Head of caudate nucleus (tissue), 42 donors: ENCODE measurements at regions not wholly inside any gene's neighbourhood (a gene's known extent, or its start where the extent isn't known, plus 50 kb on each side); places are given as distances from the start of the nearest gene placed in this dataset.

ENCODE experiments used
- DNase-seq, 42 donors: peaks; one replicate each; pipeline versions ENCODE4 v3.0.0 to v3.0.0-alpha.2; 2020 to 2021; ENCODE audit warnings: mixed read lengths in 7 of 42
- intact Hi-C: fragments of 100-400 bp; cut with DNase I; formaldehyde crosslinking; loops from one replicate; pipeline ENCODE4 v1.15.0; 2022

- intact Hi-C loops: no loop called here
- no peak for DNase-seq
Measured at GRCh38 chr1:157893686-157894085, 52.1 kb upstream of the CD5L start.

- DNase-seq: no peak
- intact Hi-C loops: no loop called here
Measured at GRCh38 chr1:157894613-157895165, 53.1 kb upstream of the CD5L start.

GRCh38 chr1:157910270-157910669 lies 68.7 kb upstream of the CD5L start:
- intact Hi-C loops: no loop called here
- DNase-seq: no peak

GRCh38 chr1:157915859-157916258 lies 74.3 kb upstream of the CD5L start:
- DNase-seq: no peak
- intact Hi-C loops: no loop called here

- DNase-seq: no peak
- intact Hi-C loops: no loop called here
Measured at GRCh38 chr1:157916887-157917570, 75.4 kb upstream of the CD5L start.

GRCh38 chr1:157920748-157921147 lies 72.7 kb upstream of the KIRREL1 start:
- DNase-seq: no peak
- intact Hi-C loops: no loop called here

- intact Hi-C loops: no loop called here
- DNase-seq: no peak
Measured at GRCh38 chr1:157925419-157926166, 67.9 kb upstream of the KIRREL1 start.

GRCh38 chr1:157932069-157932468 lies 61.4 kb upstream of the KIRREL1 start:
- DNase-seq: no peak

GRCh38 chr1:157937744-157938143 lies 55.7 kb upstream of the KIRREL1 start:
- intact Hi-C loops: no loop called here
- DNase-seq: peak in 6 of 42 donors; percentile 2 to 39 (median 11)

More at GRCh38 chr1:157932069-157932468, 61.4 kb upstream of the KIRREL1 start:
- intact Hi-C loops: no loop called here

GRCh38 chr1:157941939-157942338 lies 51.5 kb upstream of the KIRREL1 start:
- intact Hi-C loops: no loop called here
- DNase-seq: peak in 1 of 42 donors; percentile 6
